GM18507 (cell line): ENCODE measurements at regions not wholly inside any gene's neighbourhood (a gene's known extent, or its start where the extent isn't known, plus 50 kb on each side); places are given as distances from the start of the nearest gene placed in this dataset.
"Not testable (repeated sequence)": the region's sequence is repeated elsewhere in the genome, so short reads cannot be mapped to it uniquely, and the experiment has no call there.

Experiments
- DNase-seq: peaks from one replicate; pipeline ENCODE4 v3.0.0; 2011; ENCODE audit warnings: low read depth; ENCODE audit not compliant: insufficient read length; ENCODE audit errors: extremely low spot score
- FAIRE-seq: peaks from 2 replicates; lab custom pipeline; 2011; peaks lifted over from hg19 to GRCh38; lab: Jason Lieb, UNC

- DNase-seq (no peak), FAIRE-seq (no peak)
These were observed 144.5 kb upstream of the GRM7 start for GRCh38 chr3:6716420-6716819.

- DNase-seq = no peak
- FAIRE-seq = peak; percentile 73
These were observed 143.6 kb upstream of the GRM7 start for GRCh38 chr3:6717026-6717943.

DNA sequence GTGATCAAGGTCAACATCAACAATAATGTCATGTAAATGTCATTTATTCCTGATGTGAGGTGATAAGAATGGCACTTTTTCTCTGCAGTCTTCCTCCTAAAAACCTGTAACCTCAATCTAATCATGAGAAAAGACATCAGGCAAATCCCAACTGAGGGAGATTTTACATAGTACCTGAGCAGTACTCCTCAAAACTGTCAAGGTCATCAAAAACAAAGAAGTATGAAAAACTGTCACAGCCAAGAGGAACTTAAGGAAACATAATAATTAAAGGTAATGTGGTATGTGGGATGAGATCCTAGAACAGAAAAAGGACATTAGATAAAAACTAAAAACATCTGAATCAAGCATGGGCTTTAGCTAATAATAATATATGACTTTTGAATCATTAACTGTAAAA lies 140.9 kb upstream of the GRM7 start:
- DNase-seq (no peak), FAIRE-seq (no peak)

GRCh38 chr3:6721491-6721890 lies 139.4 kb upstream of the GRM7 start:
- no peak for FAIRE-seq
- no peak for DNase-seq

DNA sequence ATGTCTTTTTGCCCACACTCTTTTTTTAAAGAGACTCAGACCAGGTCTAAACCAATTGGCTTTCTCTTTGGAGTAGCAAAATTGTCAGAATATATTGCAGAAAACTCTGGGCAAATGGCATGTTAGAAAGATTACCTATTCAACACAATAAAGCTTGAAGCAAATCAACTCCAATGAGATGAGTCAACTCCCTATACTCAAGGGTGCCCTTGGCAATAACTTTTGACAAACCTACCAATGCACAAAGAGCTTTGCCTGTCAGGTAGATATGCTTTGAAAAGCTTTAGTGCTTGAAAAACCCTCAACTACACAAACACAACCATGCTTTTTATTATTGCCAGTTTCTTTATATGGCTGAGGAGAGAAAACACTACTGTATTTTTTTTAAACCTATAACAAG lies 137.7 kb upstream of the GRM7 start:
- no peak for DNase-seq
- no peak for FAIRE-seq

GRCh38 chr3:6726811-6727210 lies 134.1 kb upstream of the GRM7 start:
- DNase-seq = no peak
- no peak for FAIRE-seq

- FAIRE-seq (no peak), DNase-seq (no peak)
These were observed 128.1 kb upstream of the GRM7 start for GRCh38 chr3:6732807-6733206.

DNA sequence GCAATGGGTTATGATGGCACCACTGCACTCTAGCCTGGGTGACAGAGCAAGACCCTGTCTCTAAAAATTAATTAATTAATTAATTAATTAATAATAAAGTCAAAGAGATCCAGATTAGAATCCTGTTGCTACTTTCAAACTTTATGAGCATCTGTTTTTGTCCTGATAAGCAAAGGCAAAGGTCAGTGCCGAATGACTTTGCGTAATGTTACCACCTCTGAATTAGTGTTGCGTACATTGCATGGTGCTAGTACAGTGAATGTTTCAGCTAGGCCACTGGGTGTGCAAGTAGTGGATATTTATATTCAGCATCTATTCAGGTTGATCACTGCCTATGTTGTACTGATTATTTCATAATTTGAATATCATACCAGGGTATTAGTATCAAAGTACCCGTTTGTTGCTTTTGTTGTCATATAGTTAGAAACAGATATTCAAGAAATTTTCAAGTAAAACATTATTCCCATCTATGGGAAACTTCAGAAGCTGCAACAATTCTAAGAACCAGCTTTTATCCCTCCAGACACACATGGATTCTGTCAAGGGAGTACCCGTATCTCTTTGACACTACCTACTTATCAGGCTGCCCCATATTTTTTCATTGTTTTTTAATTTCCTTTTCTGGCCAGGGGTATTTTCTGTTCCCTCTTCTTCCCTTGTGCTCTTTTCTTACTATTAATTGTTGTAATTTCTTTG lies 127.1 kb upstream of the GRM7 start:
- FAIRE-seq (no peak), DNase-seq (no peak)

DNA sequence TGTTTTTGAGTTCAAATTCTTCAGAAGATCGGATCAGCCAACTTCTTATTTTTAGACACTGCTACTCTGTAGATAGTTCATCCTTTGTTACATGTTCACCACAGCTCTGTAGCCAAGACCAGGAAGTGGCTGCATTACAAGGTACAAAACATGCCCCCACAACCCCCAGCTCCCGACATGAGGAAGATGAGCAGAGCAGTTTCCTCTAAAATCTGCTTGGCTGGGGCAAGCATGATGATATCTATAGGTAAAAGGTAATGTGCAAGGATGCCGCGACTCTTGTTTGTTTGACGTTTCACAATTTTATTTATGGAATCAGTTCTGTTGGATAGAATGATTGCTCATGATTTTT lies 126.5 kb upstream of the GRM7 start:
- DNase-seq (no peak), FAIRE-seq (no peak)

DNA sequence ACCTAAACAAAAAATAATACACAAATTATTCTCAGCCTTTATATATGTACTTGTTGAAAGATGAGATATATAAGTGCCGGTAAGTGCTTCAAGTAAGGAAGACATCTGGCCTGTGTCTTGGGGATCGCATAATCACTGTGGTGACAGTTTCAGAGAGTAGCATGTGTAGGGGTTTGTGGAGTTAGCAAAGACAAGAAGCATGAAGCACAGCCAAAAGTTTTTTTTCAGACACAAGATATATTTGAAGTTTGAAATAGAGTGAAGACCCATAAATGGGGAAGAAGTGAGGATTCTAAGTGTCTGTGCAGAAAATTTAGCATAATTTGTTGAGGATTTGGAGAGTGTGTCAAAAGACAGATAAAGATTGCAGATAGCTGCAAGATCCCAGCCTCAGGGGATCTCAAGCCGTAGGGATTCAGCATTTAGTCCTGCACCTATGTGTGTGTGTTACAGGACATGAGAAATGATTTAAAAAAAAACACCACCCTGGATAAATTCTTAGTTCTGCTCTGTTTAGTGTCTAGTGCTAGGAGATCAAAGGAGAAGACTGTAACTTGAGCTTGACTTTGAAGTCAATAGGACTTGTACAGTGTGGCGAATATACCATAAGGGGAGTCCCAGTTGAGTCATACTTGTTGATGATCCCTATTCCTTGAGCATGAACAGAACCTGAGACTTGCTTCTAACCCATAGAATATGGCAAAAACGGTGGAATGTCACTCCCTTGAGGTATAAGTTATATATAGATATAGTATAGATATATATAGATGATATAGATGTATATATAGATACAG lies 123.9 kb upstream of the GRM7 start:
- FAIRE-seq = no peak
- no peak for DNase-seq

DNA sequence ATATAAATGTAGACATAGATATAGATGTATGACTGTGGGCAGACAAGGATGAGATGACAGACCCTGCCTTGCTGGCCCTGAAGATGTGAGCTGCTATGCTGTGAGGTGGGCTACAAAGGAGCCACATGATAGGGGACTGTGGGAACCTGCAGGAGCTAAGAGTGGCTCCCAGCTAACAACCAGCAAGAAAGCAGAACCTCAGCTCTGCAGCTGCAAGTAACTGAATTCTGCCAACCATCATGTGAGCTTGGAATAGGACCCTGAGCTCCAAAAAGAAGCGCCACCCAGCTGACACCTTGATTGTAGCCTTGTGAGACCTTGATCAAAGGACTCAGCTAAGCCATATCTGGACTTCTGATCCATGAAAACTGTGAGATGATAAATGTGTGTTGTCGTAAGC lies 123.3 kb upstream of the GRM7 start:
- DNase-seq (no peak), FAIRE-seq (no peak)

DNA sequence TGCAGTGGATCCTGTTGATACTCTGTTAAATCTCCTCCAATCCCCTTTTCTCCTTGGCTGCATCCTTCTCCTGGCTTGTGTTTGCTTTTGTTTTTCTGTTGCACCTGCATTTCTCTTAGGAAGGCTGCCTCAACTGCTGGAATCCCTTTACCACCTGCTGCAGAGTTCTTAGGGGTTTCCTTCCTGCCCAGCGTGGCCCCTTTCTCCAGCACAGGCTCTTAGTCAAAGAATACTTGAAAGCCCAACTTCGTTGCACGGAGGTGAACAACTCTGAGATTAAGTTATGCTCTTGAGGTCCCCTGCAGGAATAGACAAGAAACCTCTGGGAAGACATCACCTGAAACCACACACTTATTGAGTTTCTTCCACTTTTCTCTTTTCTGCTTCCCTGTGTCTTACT lies 121.6 kb upstream of the GRM7 start:
- FAIRE-seq (no peak), DNase-seq (no peak)

DNA sequence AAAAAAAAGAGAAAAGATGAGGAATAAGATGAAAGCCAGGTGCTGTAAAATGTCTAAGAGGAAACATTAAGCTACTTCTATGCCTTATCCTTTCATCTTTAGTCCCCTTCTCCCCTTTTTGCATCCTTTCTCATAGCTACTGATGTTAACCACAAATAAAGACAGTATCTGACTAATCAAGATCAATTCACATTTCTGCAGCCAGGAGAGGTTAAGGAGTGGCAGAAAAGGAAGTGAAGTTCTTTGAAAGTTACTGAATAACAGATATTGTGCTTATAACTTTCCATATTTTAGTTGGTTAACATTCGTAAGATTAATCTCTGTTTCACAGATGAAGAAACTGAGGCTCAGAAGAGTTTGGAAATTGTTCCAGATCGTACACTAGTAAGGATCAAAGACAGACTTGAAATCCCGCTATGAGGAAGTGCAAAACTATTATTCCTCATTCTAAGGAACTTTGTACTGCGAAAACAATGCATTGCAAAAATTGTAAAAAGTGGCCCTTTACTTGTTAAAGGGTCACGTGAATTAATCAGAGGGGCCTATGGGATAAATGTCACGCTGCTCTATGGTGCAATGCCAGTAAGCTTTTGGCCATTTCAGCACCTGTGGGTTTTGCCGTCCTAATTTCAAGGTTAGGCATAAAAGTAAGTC lies 117.7 kb upstream of the GRM7 start:
- FAIRE-seq (no peak), DNase-seq (no peak)

DNA sequence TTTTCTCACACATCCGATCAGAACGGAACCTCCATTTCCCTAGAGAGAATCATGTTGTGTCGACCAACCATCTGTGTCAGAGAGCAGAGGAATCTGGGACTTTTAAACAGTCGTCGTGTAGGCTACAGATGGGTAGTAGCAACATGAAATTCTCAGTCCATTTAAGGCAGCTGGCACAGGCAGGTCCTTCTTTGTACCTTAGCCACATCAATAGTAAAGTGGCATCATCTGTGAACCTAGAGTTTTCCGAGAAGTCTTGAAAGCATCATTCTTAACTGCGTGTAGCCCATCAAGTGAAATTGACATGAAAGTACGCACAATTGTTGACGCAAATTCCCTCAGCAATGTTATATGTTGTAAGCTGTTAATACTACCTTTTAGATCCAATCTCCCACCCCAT lies 114.5 kb upstream of the GRM7 start:
- DNase-seq (no peak), FAIRE-seq (no peak)

GRCh38 chr3:6747017-6747416 lies 113.9 kb upstream of the GRM7 start:
- no peak for FAIRE-seq

DNA sequence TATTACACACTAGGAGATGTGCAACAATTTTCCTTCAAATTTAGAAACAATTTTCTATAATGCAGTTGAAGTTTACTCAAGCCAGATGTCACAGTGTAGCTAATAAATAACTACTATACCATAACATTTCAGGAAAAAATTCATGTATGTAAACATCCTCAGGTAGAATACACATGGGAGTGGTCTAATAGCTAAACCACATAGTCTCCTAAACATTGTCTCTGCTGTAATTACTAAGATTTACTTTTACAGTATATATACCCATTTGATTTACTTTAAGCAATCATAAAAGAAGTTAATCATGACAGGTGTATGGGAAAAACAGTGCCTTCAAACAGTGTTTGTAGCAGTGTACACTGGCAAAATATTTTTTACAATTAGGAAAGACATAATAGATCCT lies 110.1 kb upstream of the GRM7 start:
- DNase-seq = no peak
- no peak for FAIRE-seq

More at GRCh38 chr3:6747017-6747416, 113.9 kb upstream of the GRM7 start:
- DNase-seq = no peak

DNA sequence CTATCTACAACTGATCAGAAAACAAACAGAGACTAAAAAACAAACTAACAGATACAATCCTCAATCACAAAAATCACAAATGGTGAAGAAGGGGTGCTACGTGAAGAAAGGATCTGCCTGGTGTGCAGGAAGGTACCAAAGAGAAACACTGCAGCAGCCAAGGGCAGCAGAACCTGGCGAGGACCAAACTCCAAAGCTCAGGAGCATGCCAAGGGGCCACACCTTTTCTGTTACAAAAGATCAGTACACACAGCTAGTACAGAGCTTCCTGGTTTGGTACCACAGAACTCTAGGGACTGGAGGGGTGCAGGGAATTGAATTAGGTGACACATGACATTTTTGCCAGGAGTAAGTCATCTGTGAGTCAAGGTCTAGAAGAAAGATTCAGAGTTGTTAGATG lies 107.4 kb upstream of the GRM7 start:
- no peak for FAIRE-seq
- DNase-seq = no peak

DNA sequence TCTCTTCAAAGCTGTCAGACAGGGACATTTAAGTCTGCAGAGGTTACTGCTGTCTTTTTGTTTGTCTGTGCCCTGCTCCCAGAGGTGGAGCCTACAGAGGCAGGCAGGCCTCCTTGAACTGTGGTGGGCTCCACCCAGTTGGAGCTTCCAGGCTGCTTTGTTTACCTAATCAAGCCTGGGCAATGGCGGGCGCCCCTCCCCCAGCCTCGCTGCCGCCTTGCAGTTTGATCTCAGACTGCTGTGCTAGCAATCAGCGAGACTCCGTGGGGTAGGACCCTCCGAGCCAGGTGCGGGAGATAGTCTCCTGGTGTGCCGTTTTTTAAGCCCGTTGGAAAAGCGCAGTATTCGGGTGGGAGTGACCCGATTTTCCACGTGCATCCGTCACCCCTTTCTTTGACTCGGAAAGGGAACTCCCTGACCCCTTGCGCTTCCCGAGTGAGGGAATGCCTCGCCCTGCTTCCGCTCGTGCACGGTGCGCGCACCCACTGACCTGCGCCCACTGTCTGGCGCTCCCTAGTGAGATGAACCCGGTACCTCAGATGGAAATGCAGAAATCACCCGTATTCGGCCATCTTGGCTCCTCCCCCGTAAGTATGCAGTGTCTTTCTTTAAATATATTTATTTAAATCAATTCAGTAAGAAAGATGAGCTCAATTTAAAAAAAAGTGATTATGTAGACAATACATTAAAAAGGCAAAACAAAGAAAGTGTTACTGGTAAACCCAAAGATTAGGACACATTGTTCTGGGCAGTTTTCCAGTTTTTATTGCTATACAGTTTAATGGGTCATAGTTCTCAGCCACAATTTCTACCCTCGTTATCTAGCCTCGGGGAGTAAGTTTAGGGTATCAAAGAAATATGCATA lies 91.2 kb upstream of the GRM7 start:
- not testable (repeated sequence) for FAIRE-seq, DNase-seq

DNA sequence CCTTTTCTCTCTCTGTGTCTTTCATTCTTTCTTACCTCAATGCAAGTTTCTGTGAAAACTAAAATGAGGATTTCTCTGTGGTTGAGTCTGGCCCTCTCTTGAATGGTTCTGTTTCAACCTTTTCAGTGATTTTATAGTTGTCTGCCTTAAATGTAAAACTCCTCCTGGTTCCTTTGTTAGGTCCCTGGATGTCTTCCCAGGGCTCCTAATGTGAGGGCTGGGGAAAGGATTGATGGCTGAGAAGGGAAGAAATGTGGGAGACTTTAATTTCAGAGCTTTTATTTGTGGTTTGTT lies 90.6 kb upstream of the GRM7 start:
- DNase-seq (no peak), FAIRE-seq (no peak)
